NCI-H82 (cell line): ENCODE measurements at regions not wholly inside any gene's neighbourhood (a gene's known extent, or its start where the extent isn't known, plus 50 kb on each side); places are given as distances from the start of the nearest gene placed in this dataset.

Source experiments
- DNase-seq: peaks from one replicate; lab custom pipeline; 2025; lab: John Stamatoyannopoulos, UW

DNA sequence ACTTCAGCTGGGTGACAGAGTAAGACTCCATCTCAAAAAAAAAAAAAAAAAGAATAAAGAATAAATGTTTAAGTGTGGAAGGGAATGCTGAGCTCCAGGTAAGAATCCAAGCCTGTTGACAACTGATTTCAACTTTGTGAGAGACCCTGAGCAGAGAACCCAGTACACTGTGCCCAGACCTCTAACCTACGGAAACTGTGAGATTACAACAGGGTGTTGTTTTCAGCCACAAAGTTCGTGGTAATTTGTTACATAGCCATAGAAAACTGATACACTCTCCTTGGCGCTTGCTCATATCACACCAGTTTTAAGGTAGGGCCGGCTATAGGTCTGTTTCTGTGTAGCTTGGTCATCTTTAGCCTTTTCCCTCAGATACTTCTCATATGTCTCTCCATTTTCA is 98.4 kb upstream of the PAPOLG start:
- no peak for DNase-seq

- peak; percentile 18 for DNase-seq
Observed at GRCh38 chr2:60659026-60659425, 97.0 kb upstream of the PAPOLG start.

GRCh38 chr2:60661073-60661738 is 94.9 kb upstream of the PAPOLG start:
- no peak for DNase-seq

DNA sequence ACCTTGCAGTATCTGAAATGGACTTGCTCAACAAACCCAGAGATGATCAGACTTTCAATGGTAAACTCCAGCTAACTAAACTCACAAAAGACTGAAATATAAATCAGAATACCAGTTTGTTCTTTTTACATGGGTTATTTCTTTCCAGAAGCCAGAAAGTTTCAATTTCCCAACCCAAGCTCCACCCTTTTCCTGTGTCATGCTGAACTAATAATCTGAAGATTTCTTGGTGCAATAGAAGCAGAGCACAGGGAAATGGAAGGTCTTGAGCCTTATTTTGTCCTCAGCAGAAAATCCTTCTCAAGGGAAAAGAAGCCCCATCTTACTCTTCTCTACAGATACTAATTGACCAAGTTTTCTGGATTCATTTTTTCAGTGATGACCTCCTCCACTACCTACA is 93.3 kb upstream of the PAPOLG start:
- no peak for DNase-seq

GRCh38 chr2:60671966-60672365 is 84.1 kb upstream of the PAPOLG start:
- DNase-seq, result no peak

DNA sequence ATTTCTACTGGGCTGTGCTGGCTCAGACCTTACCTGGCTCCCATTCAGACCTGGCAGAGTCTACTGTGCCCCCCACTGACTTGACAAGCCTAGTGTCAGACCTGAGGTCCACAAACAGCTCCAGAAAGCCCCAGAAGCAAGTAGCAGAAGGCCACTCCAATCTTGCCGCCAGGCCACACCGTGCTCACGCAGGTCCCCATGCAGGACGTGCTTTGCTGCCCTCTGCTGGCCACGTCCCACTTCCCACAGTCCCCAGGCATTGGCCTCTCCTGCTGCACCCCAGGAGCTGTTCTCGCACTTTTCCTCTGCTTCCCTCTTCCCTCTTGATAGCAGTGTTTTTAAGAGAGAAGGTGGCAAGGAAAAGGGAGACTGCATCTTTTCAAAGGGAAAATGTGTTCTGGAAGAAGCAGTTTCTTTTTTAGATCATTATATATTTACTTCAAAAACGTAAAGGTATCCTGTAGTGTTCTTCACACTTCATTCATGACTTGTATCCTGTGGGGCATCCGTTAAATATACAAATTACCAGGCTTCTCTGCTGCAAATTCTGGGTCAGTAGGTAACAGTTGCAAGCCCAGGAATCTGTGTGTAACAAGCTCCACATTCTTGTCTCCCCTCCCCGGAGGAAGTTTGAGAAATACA is 81.4 kb upstream of the PAPOLG start:
- DNase-seq, result peak; percentile 92

- DNase-seq, result no peak
Observed at GRCh38 chr2:60675301-60675700, 80.8 kb upstream of the PAPOLG start.

GRCh38 chr2:60676706-60677330 is 79.2 kb upstream of the PAPOLG start:
- DNase-seq, result no peak

DNA sequence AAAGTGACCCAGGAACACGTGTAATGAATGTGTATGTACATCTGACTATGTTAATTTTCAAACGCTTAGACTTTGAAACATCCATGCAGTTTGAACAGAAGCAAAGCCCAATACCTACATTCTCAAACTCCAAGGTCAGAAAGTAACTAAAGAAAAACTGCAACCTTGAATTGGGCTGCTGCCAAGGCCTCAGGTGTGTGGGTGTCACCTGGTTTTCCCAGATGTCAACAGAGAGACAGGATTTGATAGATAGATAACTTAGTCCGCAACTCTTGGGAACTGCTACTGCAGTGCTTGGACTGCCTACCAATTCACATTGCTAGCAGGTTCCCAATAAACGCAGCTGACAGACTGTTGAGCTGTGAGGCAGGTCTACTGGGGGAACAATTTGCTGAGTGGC is 78.7 kb upstream of the PAPOLG start:
- no peak for DNase-seq

DNA sequence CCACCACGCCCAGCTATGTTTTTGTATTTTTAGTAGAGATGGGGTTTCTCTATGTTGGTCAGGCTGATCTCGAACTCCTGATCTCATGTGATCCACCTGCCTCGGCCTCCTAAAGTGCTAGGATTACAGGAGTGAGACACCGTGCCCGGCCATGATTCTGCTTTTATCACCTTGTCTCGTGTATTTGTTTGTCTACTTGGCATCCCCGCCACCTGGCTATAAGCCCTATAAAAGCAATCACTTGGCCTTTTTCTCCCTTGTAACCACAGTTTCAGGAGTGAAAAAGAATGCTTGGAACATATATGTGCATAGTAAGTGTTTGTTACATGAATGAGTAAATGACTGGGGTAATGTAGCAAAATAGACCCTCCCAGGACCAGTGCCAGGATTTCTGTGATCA is 77.5 kb upstream of the PAPOLG start:
- no peak for DNase-seq

DNA sequence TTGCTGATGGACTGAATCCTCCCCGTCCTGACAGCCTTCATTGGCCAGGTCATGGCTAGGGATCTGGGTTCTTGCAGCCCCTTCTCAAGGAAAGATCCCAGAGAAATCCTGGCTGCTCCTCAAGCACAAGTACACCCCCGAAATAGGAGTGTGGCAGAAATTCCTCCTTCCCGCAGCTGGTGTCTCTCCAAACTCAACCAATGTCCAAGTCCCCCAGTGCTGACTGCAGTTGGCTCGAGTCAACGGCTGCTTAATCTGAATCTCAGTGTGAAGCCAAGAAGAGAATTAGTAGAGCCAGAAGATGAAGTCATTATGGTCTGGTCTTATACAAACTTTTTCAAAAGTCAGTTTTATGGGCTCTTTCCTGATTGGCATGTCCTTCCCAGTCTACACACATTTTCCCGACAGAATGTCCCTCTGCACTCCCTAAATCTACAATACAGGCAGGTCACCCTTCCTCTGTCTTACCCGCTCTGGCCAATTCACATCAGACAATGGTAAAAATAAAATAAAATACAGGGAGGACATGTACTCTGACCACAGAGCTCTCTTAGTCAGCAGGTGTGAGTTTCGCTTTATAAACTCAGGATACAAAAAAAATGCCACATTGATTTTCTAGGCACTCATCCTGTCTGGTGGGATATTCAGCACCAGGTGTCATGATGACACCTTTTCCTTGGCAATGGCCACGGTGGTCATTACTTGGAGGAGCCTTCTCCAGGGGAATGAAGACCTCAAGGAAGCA is 76.9 kb upstream of the PAPOLG start:
- DNase-seq, result no peak

GRCh38 chr2:60693551-60693950 is 62.5 kb upstream of the PAPOLG start:
- DNase-seq, result no peak

- no peak for DNase-seq
Observed at GRCh38 chr2:60695793-60696192, 60.3 kb upstream of the PAPOLG start.

DNA sequence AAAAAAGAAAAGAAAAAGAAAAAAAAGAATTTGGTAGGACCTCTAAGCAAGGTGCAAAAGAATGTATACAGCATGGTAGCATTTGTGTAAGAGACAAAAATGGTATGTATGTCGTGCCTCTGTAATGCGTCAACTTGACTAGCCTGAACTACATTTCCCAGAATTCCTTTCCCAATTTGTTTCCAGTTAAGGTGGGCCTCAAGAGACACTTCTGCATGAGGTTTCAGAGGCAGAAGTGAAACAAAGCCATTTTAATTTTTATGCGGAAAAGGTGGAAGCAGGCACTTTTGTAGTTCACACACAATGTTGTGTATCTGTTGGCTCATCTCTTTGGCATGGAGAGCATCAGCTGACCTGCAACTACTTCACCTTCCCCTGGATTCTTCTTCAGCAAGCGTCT is 56.5 kb upstream of the PAPOLG start:
- no peak for DNase-seq

DNA sequence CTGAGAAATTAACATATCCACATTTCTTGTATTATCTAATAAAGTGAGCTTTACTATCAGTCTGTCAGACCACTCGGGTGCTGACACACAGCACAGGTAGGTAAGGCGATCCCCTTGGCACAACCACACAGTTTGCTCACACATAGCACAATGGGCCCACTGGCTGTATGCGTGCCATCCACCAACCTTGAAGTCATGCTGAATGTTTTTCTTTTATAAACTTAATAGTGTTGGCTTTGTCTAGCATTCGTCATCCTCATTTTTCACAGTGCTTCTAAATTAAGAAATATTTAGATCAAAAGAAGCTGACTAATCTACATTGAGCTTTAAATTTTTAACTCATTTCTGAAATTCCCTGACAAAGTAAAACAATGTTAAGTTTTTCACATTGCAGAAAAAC is 50.0 kb upstream of the PAPOLG start:
- no peak for DNase-seq
